DND-41 (cell line): ENCODE measurements at regions not wholly inside any gene's neighbourhood (a gene's known extent, or its start where the extent isn't known, plus 50 kb on each side); places are given as distances from the start of the nearest gene placed in this dataset.

ENCODE experiments used
- EZH2 ChIP-seq: IDR thresholded peaks from 3 replicates; pipeline ENCODE4 v1.6.1; 2012; ENCODE audit warnings: borderline replicate concordance, low read depth, mild to moderate bottlenecking, moderate library complexity, low read length, inconsistent platforms; ENCODE audit not compliant: severe bottlenecking
- TF ChIP-seq, protein P1 (sequence below): IDR thresholded peaks from 2 replicates; pipeline ENCODE4 v1.5.1; 2012; ENCODE audit warnings: borderline replicate concordance, low read length, moderate library complexity, mild to moderate bottlenecking; ENCODE audit not compliant: poor library complexity, severe bottlenecking; ENCODE audit errors: extremely low read depth

DNA sequence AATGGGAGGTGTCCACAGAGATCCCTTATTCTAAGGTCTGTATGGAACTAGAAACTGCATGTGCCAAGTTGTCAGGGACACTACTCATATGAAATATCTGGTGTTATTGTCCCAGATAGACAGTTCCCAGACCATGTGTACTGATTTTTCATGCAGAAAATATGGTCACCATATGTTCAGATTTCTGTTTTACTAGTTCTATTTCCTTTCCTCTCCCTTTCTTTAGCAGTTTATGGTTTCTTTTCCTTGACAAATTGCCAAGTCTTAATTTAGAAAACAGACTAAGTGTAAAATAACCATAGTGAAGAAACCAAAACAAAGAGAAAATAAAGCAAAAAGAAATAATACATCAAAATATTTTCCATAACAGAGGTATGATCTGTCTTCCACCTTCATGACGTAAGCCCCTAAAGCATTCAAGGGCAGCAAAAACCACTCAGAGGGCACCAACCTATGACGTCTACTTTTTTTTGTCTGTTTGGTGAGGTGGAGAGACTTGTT, 248.5 kb downstream of the KCTD12 start:
- TF ChIP-seq, protein P1, sequence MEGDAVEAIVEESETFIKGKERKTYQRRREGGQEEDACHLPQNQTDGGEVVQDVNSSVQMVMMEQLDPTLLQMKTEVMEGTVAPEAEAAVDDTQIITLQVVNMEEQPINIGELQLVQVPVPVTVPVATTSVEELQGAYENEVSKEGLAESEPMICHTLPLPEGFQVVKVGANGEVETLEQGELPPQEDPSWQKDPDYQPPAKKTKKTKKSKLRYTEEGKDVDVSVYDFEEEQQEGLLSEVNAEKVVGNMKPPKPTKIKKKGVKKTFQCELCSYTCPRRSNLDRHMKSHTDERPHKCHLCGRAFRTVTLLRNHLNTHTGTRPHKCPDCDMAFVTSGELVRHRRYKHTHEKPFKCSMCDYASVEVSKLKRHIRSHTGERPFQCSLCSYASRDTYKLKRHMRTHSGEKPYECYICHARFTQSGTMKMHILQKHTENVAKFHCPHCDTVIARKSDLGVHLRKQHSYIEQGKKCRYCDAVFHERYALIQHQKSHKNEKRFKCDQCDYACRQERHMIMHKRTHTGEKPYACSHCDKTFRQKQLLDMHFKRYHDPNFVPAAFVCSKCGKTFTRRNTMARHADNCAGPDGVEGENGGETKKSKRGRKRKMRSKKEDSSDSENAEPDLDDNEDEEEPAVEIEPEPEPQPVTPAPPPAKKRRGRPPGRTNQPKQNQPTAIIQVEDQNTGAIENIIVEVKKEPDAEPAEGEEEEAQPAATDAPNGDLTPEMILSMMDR = no peak
- TF ChIP-seq EZH2 = no peak
